B cell (primary cell): ENCODE measurements at regions not wholly inside any gene's neighbourhood (a gene's known extent, or its start where the extent isn't known, plus 50 kb on each side); places are given as distances from the start of the nearest gene placed in this dataset.
A peak's percentile ranks its signal among the peaks of the same experiment; 100 is the strongest.

ENCODE experiments used
- ATAC-seq: fragments of 200-7000 bp; cut with Tn5 transposase; one replicate; pipeline ENCODE4 v1.10.0; 2021; ENCODE audit warnings: low read depth, mild to moderate bottlenecking, moderate number of reproducible peaks, moderate library complexity
- CTCF ChIA-PET: fragments of 350-600 bp; sonication (Branson Sonifier 250); formaldehyde crosslinking; loops from one replicate; lab custom pipeline; 2021; ENCODE audit warnings: antibody characterized with exemption, inconsistent platforms; lab: Charles Lee
- POLR2A ChIA-PET: fragments of 350-600 bp; sonication (Branson Sonifier 250); formaldehyde crosslinking; loops from one replicate; lab custom pipeline; 2021; ENCODE audit warnings: antibody characterized with exemption; lab: Charles Lee
- DNase-seq: peaks from one replicate; pipeline ENCODE4 v3.0.0; 2013
- H2AFZ ChIP-seq: 2 replicates; pipeline ENCODE4 v1.6.1; 2012; ENCODE audit warnings: mild to moderate bottlenecking, low read depth, low read length; ENCODE audit not compliant: insufficient read depth, poor library complexity, severe bottlenecking
- H3K27ac ChIP-seq, 2 donors: 1 replicate in 1 of 2; 2 replicates in 1 of 2; pipeline ENCODE4 v1.5.1; 2012 to 2013; ENCODE audit warnings: low read length in 2 of 2, mild to moderate bottlenecking in 2 of 2, moderate library complexity in 1 of 2
- H3K27me3 ChIP-seq, 4 experiments: fragments of 200-600 bp in 1 of 4; sonication (generic) in 1 of 4; replicated peaks in 1 of 4; 1 replicate in 2 of 4; 2 replicates in 2 of 4; pipeline versions ENCODE4 v1.6.1 to v1.7.0; 2013 to 2016; ENCODE audit warnings: low read length in 3 of 4, mild to moderate bottlenecking in 2 of 4, mixed read lengths in 1 of 4, moderate library complexity in 1 of 4; ENCODE audit not compliant: insufficient read depth in 4 of 4, control insufficient read depth in 3 of 4; ENCODE audit errors: control extremely low read depth in 1 of 4
- H3K36me3 ChIP-seq, 2 experiments: replicated peaks in 1 of 2; 1 replicate in 1 of 2; 2 replicates in 1 of 2; pipeline versions ENCODE4 v1.6.1 to v1.7.1; 2013; ENCODE audit warnings: low read length in 1 of 2; ENCODE audit not compliant: insufficient read depth in 2 of 2, control insufficient read depth in 1 of 2; ENCODE audit errors: control extremely low read depth in 1 of 2, extremely low read depth in 1 of 2
- H3K4me1 ChIP-seq, 2 donors: fragments of 200-600 bp in 1 of 2; sonication (generic) in 1 of 2; 1 replicate in 1 of 2; 2 replicates in 1 of 2; pipeline versions ENCODE4 v1.5.1 to v1.6.1; 2013 to 2017; ENCODE audit warnings: low read length in 2 of 2; ENCODE audit not compliant: control insufficient read depth in 2 of 2, insufficient read depth in 2 of 2
- H3K4me2 ChIP-seq: replicated peaks from 2 replicates; pipeline ENCODE3; 2012; ENCODE audit warnings: mild to moderate bottlenecking, low read depth, low read length; ENCODE audit not compliant: poor library complexity, severe bottlenecking
- H3K4me3 ChIP-seq, 5 experiments: fragments of 200-600 bp in 1 of 5; sonication (generic) in 1 of 5; 1 replicate in 3 of 5; 2 replicates in 2 of 5; pipeline versions ENCODE4 v1.5.1 to v1.7.0; 2011 to 2016; ENCODE audit warnings: low read length in 4 of 5, mild to moderate bottlenecking in 4 of 5, low read depth in 2 of 5, control low read depth in 1 of 5, moderate library complexity in 1 of 5; ENCODE audit not compliant: insufficient read depth in 1 of 5; ENCODE audit errors: control extremely low read depth in 1 of 5, extremely low read depth in 1 of 5
- H3K79me2 ChIP-seq: fragments of 200-600 bp; sonication (generic); one replicate; pipeline ENCODE4 v1.6.0; 2016; ENCODE audit warnings: low read length; ENCODE audit not compliant: control insufficient read depth, insufficient read depth
- H3K9ac ChIP-seq: fragments of 200-600 bp; sonication (generic); 2 replicates; pipeline ENCODE4 v1.6.1; 2017; ENCODE audit warnings: mild to moderate bottlenecking, low read length, moderate library complexity
- H3K9me3 ChIP-seq, 3 donors: one replicate each; pipeline versions ENCODE4 v1.6.1 to v1.7.1; 2013; ENCODE audit warnings: low read length in 2 of 3; ENCODE audit not compliant: control insufficient read depth in 2 of 3, insufficient read depth in 1 of 3; ENCODE audit errors: control extremely low read depth in 1 of 3
- H4K20me1 ChIP-seq: 2 replicates; pipeline ENCODE4 v1.6.0; 2012; ENCODE audit warnings: mild to moderate bottlenecking, low read length; ENCODE audit not compliant: insufficient read depth, control insufficient read depth, poor library complexity, severe bottlenecking
- H3K27ac Mint-ChIP-seq: one replicate; pipeline ENCODE4 v1.8.0; 2021; ENCODE audit warnings: mixed read lengths
- H3K27me3 Mint-ChIP-seq: one replicate; pipeline ENCODE4 v1.8.0; 2021; ENCODE audit warnings: mixed read lengths
- H3K4me1 Mint-ChIP-seq: one replicate; pipeline ENCODE4 v1.8.0; 2021; ENCODE audit warnings: mixed read lengths
- H3K4me3 Mint-ChIP-seq: one replicate; pipeline ENCODE4 v1.8.0; 2021; ENCODE audit warnings: mixed read lengths
- H3K9me3 Mint-ChIP-seq: one replicate; pipeline ENCODE4 v1.8.0; 2022; ENCODE audit warnings: mixed read lengths; ENCODE audit not compliant: insufficient read depth
- EZH2 ChIP-seq: IDR thresholded peaks from 2 replicates; pipeline ENCODE4 v1.6.1; 2012; ENCODE audit warnings: borderline replicate concordance, low read depth, mild to moderate bottlenecking, moderate library complexity, low read length; ENCODE audit not compliant: insufficient read depth, poor library complexity, severe bottlenecking
- WGBS: methylation state at CpG from one replicate; pipeline ENCODE4 v1.1.5; 2013; ENCODE audit warnings: missing lambda C conversion rate; ENCODE audit not compliant: insufficient coverage; 5-methylcytosine and 5-hydroxymethylcytosine counted together
- intact Hi-C: fragments of 100-400 bp; cut with micrococcal nuclease; formaldehyde crosslinking; loops from one replicate; pipeline ENCODE4 v1.10.0; 2022
- TF ChIP-seq, protein P1 (sequence below): fragments of 200-600 bp; IDR thresholded peaks from one replicate; pipeline ENCODE4 v1.8.0; 2022; ENCODE audit warnings: antibody characterized with exemption, mild to moderate bottlenecking

DNA sequence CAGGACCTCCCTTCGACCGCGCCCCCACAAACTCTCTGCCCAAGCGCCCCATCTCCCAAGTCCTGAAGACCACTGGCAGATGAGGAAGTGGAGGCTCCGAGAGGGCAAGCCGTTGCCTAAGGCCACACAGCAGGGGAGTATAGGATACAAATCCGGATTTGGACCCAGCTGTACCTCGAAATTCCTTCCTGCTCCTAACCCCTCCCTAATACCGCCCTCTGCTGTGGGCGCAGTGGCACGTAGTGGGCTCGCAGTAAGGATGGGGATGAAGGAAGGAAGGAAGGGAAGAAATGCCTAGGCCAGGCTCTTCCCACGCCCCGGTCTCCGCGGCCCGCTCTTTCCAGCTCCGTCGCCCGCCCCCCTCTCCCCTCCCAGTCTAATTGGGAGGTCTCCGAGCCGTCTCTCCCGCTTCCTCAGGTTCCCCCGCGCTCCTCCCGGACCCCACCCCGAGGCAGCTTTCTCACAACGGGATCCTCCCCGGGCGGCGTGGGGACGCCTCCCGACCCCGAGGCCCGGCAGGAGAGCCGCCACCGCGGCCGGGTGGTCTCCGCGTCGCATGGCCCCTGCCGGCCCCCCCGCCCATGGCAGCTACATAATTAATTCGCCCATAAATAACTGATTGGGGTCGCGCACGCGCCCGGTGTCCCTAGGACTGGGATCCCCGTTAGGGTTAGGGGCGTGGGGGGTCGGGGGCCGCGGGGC lies 138.9 kb downstream of the C9orf50 start:
- Mint-ChIP-seq H3K4me3 (peak overlapping the region; percentile 62), H3K27me3 (peaks cover 38% of the 10 kb centered on the region), H3K27ac (peak overlapping the region; percentile 15), H3K9me3 (no peaks in the 10 kb centered on the region), H3K4me1 (peaks cover 21% of the 10 kb centered on the region)
- DNase-seq = peak; percentile 34
- no peak for TF ChIP-seq EZH2
- TF ChIP-seq, protein P1, sequence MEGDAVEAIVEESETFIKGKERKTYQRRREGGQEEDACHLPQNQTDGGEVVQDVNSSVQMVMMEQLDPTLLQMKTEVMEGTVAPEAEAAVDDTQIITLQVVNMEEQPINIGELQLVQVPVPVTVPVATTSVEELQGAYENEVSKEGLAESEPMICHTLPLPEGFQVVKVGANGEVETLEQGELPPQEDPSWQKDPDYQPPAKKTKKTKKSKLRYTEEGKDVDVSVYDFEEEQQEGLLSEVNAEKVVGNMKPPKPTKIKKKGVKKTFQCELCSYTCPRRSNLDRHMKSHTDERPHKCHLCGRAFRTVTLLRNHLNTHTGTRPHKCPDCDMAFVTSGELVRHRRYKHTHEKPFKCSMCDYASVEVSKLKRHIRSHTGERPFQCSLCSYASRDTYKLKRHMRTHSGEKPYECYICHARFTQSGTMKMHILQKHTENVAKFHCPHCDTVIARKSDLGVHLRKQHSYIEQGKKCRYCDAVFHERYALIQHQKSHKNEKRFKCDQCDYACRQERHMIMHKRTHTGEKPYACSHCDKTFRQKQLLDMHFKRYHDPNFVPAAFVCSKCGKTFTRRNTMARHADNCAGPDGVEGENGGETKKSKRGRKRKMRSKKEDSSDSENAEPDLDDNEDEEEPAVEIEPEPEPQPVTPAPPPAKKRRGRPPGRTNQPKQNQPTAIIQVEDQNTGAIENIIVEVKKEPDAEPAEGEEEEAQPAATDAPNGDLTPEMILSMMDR = no peak
- peaks cover 0 to 37% (median 16%) of the 10 kb centered on the region in 4 experiments for H3K27me3 ChIP-seq
- ChIA-PET POLR2A (interaction anchor here (0.8 to 2.9 kb wide), 3 partner anchors 23 to 342 kb away, joined by 4 to 23 read pairs (median 6); no protein-coding TSS in a partner anchor), CTCF (interaction anchor here (0.6 kb wide), 1 partner anchor 42 kb away, joined by 3 read pairs; no protein-coding TSS in a partner anchor)
- WGBS = 12% methylated on average over 33 of the region's 55 CpGs
- intact Hi-C loops = no loop called here
- no peak overlapping the region for H3K27ac ChIP-seq
- peak overlapping the region; percentile 84 for H3K4me2 ChIP-seq
- peak overlapping the region in 3 of 5 experiments; percentile 30 to 37 (median 34) for H3K4me3 ChIP-seq
- no peak for ATAC-seq
- peak overlapping the region; percentile 58 for H2AFZ ChIP-seq
- no peaks in the 10 kb centered on the region for H4K20me1 ChIP-seq
- peaks cover 0 to 8% (median 0%) of the 10 kb centered on the region in 3 donors for H3K9me3 ChIP-seq
- no peaks in the 10 kb centered on the region for H3K36me3 ChIP-seq
- peaks cover 23% of the 10 kb centered on the region in 2 donors for H3K4me1 ChIP-seq
- H3K79me2 ChIP-seq = no peaks in the 10 kb centered on the region
- H3K9ac ChIP-seq = peak overlapping the region; percentile 37

DNA sequence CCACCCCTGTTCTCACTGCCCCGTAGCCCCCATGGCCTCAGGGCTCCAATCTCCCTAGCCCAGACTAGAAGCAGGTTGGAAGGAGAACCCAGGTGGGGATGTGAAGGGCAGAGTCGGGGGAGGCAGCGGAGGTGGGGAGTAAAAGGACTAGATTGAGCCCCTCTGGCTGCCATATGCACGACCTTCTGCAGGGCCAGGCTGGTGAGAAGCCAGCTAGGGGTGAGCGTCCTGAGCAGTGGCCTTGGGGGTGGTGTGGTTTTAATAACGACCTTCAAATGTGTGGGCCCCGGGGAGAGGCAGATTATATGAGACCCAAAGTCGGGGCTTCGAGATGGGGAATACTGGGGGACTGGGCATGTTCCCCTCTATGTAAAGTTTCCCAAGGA lies 139.5 kb downstream of the C9orf50 start:
- Histone ChIP-seq H3K27me3 (peaks cover 0 to 37% (median 16%) of the 10 kb centered on the region in 4 experiments), H3K79me2 (no peaks in the 10 kb centered on the region), H3K4me3 (no peak overlapping the region), H4K20me1 (no peaks in the 10 kb centered on the region), H3K27ac (no peak overlapping the region), H3K4me1 (peaks cover 23% of the 10 kb centered on the region in 2 donors), H3K36me3 (no peaks in the 10 kb centered on the region), H3K9me3 (peaks cover 0 to 8% (median 0%) of the 10 kb centered on the region in 3 donors), H3K9ac (no peak overlapping the region), H3K4me2 (peak overlapping the region; percentile 84), H2AFZ (no peak overlapping the region)
- ChIA-PET POLR2A (no interaction called here), CTCF (no interaction called here)
- 86% methylated on average over 7 of the region's 9 CpGs for WGBS
- peak overlapping the region; percentile 15 for H3K27ac Mint-ChIP-seq
- peak overlapping the region; percentile 62 for H3K4me3 Mint-ChIP-seq
- DNase-seq (no peak), ATAC-seq (no peak)
- peaks cover 19% of the 10 kb centered on the region for H3K4me1 Mint-ChIP-seq
- TF ChIP-seq EZH2 = no peak
- TF ChIP-seq, protein P1 = no peak
- intact Hi-C loops = no loop called here
- H3K27me3 Mint-ChIP-seq = peaks cover 38% of the 10 kb centered on the region
- H3K9me3 Mint-ChIP-seq = no peaks in the 10 kb centered on the region
